ENCODE measurements at regions not wholly inside any gene's neighbourhood (a gene's known extent, or its start where the extent isn't known, plus 50 kb on each side); places are given as distances from the start of the nearest gene placed in this dataset.

- intact Hi-C loops (cut with DNase I; ENCODE audit: low total_unique reads), result no loop called here
- no peak for DNase-seq
Measured at GRCh38 chr1:29747196-29747595, 510.9 kb downstream of the PTPRU start.

GRCh38 chr1:29746076-29746665 lies 509.8 kb downstream of the PTPRU start:
- TF ChIP-seq, protein P1, sequence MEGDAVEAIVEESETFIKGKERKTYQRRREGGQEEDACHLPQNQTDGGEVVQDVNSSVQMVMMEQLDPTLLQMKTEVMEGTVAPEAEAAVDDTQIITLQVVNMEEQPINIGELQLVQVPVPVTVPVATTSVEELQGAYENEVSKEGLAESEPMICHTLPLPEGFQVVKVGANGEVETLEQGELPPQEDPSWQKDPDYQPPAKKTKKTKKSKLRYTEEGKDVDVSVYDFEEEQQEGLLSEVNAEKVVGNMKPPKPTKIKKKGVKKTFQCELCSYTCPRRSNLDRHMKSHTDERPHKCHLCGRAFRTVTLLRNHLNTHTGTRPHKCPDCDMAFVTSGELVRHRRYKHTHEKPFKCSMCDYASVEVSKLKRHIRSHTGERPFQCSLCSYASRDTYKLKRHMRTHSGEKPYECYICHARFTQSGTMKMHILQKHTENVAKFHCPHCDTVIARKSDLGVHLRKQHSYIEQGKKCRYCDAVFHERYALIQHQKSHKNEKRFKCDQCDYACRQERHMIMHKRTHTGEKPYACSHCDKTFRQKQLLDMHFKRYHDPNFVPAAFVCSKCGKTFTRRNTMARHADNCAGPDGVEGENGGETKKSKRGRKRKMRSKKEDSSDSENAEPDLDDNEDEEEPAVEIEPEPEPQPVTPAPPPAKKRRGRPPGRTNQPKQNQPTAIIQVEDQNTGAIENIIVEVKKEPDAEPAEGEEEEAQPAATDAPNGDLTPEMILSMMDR (IDR thresholded peaks at IDR 0.05), result no peak
- intact Hi-C loops (cut with DNase I; ENCODE audit: low total_unique reads), result no loop called here
- H3K27ac ChIP-seq, result no peak overlapping the region
- H3K36me3 ChIP-seq, result no peaks in the 10 kb centered on the region
- no peak for DNase-seq
- no peaks in the 10 kb centered on the region for H3K9me3 ChIP-seq
- peaks cover 0 to 4% of the 10 kb centered on the region in 2 donors for H3K27me3 ChIP-seq
- no peaks in the 10 kb centered on the region for H3K4me1 ChIP-seq
- no peak overlapping the region for H3K4me3 ChIP-seq

More at GRCh38 chr1:29747196-29747595, 510.9 kb downstream of the PTPRU start:
- TF ChIP-seq, protein P1 (IDR thresholded peaks at IDR 0.05), result no peak
- no peak overlapping the region for H3K4me3 ChIP-seq
- no peaks in the 10 kb centered on the region for H3K36me3 ChIP-seq
- peaks cover 0 to 4% of the 10 kb centered on the region in 2 donors for H3K27me3 ChIP-seq
- no peaks in the 10 kb centered on the region for H3K4me1 ChIP-seq
- no peaks in the 10 kb centered on the region for H3K9me3 ChIP-seq
- no peak overlapping the region for H3K27ac ChIP-seq

DNA sequence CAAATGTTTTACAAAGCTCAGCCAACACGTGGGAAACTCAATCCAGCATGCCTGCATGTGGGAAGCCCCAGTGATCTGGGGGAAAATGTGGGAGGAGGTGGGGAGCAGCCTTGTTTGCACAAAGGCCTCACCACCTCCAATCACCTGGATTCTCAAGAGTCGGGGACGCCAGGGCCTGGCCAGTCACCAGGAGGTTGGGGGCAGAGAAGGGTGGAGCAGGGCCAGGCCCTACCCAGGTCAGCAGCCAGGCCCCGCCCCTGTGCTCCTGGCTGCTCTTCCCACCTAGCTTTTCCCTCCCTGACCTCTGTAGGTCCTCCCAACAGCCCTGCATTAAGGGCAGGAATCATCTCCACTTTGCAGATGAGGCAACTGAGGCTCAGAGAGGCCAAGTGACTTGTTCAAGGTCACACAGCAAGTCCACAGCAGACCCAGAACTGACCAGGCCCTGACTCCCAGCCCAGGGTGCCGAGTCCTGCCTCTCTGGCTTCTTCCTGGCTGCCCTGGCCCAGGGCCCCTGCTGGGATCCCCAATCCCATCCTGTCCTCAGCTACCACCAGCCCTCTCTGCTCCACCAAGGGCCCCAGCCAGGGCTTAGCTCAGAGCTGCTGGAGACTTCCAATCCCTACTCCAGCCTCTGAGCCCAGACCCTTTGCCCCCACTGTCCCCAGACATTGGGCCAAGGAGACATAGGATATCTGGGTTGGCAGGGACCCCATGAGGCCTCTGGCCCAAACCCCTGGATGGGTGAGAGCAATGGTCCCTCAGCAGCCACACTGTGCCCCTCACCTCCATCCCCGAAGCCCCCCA lies 508.6 kb downstream of the PTPRU start:
- Histone ChIP-seq H3K27ac (no peak overlapping the region), H3K4me1 (no peaks in the 10 kb centered on the region), H3K36me3 (no peaks in the 10 kb centered on the region), H3K4me3 (no peak overlapping the region), H3K9me3 (no peaks in the 10 kb centered on the region), H3K27me3 (peaks cover 0 to 10% of the 10 kb centered on the region in 2 donors)
- TF ChIP-seq, protein P1 (IDR thresholded peaks at IDR 0.05), result no peak
- peak in 1 of 2 donors; percentile 33 for DNase-seq
- intact Hi-C loops (cut with DNase I; ENCODE audit: low total_unique reads), result no loop called here

DNA sequence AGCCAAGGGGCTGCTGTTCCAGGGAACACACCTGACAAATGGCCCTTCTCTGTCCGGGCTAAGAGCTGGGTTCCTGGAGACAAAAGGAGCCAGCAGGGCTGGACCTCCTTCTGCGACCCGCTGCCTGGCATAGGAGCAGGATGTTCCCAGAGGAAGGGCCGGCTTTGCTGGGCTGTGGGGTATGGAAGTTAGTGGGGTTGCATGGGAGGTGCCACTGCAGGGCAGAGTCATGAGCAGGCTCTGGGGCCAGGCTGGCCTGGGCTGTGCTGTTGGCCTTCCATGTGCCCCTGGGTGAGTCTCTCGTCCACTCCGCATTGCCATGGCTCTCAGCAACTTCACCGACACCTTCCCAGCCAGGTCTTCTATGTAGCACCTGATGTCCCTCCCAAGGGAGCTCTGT lies 507.6 kb downstream of the PTPRU start:
- no peaks in the 10 kb centered on the region for H3K9me3 ChIP-seq
- intact Hi-C loops (cut with DNase I; ENCODE audit: low total_unique reads), result no loop called here
- peak in 1 of 2 donors; percentile 35 for DNase-seq
- H3K27me3 ChIP-seq, result peaks cover 0 to 13% of the 10 kb centered on the region in 2 donors
- no peaks in the 10 kb centered on the region for H3K36me3 ChIP-seq
- no peaks in the 10 kb centered on the region for H3K4me1 ChIP-seq
- TF ChIP-seq, protein P1 (IDR thresholded peaks at IDR 0.05), result no peak
- H3K4me3 ChIP-seq, result no peak overlapping the region
- H3K27ac ChIP-seq, result no peak overlapping the region

GRCh38 chr1:29743264-29743663 lies 506.9 kb downstream of the PTPRU start:
- H3K36me3 ChIP-seq, result no peaks in the 10 kb centered on the region
- H3K4me1 ChIP-seq, result no peaks in the 10 kb centered on the region
- H3K4me3 ChIP-seq, result no peak overlapping the region
- H3K27ac ChIP-seq, result no peak overlapping the region
- peaks cover 0 to 19% of the 10 kb centered on the region in 2 donors for H3K27me3 ChIP-seq
- TF ChIP-seq, protein P1 (IDR thresholded peaks at IDR 0.05), result no peak
- DNase-seq, result no peak
- intact Hi-C loops (cut with DNase I; ENCODE audit: low total_unique reads), result no loop called here
- H3K9me3 ChIP-seq, result no peaks in the 10 kb centered on the region

Measured in tibial artery (tissue), 4 donors.